IMR-90 (cell line): ENCODE measurements at regions not wholly inside any gene's neighbourhood (a gene's known extent, or its start where the extent isn't known, plus 50 kb on each side); places are given as distances from the start of the nearest gene placed in this dataset.

Experiments
- BHLHE40 ChIP-seq: fragments of 150-350 bp; IDR thresholded peaks from 2 replicates; pipeline ENCODE4 v1.6.1; 2016; ENCODE audit warnings: mild to moderate bottlenecking, low read depth, low read length
- ELK1 ChIP-seq: fragments of 150-350 bp; IDR thresholded peaks from 2 replicates; pipeline ENCODE4 v1.6.1; 2016; ENCODE audit warnings: low read depth, mild to moderate bottlenecking, low read length, moderate library complexity, borderline replicate concordance
- POLR2A ChIP-seq: IDR thresholded peaks from 2 replicates; pipeline ENCODE4 v1.6.1; 2012; ENCODE audit warnings: mild to moderate bottlenecking, low read depth, low read length
- SMC3 ChIP-seq: fragments of 150-350 bp; IDR thresholded peaks from 2 replicates; pipeline ENCODE4 v1.6.1; 2016; ENCODE audit warnings: low read depth, mild to moderate bottlenecking, antibody characterized with exemption, low read length, moderate library complexity
- USF2 ChIP-seq: fragments of 150-350 bp; IDR thresholded peaks from 2 replicates; pipeline ENCODE4 v1.6.1; 2017; ENCODE audit warnings: mild to moderate bottlenecking, antibody characterized with exemption, low read length, low read depth
- TF ChIP-seq, protein P1 (sequence below): conservative IDR thresholded peaks from 2 replicates; pipeline ENCODE4 v1.5.1; 2012; ENCODE audit warnings: mild to moderate bottlenecking, low read depth, low read length, improper control_type of control experiment

DNA sequence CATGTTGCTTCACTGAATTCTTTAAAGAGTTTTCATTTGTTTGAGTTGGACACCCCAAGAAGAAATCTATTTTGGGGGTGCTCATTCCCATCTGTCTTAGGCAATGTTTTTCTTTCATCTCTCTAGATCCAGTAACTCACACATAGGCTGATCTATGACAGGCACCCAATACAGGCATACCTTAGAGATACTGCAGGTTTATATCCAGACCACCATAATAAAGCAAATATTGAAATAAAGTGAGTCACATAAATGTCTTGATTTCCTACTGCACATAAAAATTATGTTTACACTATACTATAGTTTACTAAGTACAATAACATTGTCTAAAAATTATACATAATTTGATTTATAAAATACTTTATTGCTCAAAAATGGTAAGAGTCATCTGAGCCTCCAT lies 364.5 kb downstream of the MTRR start:
- TF ChIP-seq, protein P1, sequence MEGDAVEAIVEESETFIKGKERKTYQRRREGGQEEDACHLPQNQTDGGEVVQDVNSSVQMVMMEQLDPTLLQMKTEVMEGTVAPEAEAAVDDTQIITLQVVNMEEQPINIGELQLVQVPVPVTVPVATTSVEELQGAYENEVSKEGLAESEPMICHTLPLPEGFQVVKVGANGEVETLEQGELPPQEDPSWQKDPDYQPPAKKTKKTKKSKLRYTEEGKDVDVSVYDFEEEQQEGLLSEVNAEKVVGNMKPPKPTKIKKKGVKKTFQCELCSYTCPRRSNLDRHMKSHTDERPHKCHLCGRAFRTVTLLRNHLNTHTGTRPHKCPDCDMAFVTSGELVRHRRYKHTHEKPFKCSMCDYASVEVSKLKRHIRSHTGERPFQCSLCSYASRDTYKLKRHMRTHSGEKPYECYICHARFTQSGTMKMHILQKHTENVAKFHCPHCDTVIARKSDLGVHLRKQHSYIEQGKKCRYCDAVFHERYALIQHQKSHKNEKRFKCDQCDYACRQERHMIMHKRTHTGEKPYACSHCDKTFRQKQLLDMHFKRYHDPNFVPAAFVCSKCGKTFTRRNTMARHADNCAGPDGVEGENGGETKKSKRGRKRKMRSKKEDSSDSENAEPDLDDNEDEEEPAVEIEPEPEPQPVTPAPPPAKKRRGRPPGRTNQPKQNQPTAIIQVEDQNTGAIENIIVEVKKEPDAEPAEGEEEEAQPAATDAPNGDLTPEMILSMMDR: no peak
- no peak for TF ChIP-seq ELK1
- TF ChIP-seq POLR2A: no peak
- no peak for TF ChIP-seq SMC3
- TF ChIP-seq USF2: no peak
- no peak for TF ChIP-seq BHLHE40
